ENCODE measurements at regions not wholly inside any gene's neighbourhood (a gene's known extent, or its start where the extent isn't known, plus 50 kb on each side); places are given as distances from the start of the nearest gene placed in this dataset.

GRCh38 chr3:72100080-72100511, 315.1 kb upstream of the PROK2 start:
- Histone ChIP-seq H3K18ac (ENCODE audit: low read depth, low read length) (no peak overlapping the region), H4K8ac (ENCODE audit: low read depth in 2 of 2, low read length in 2 of 2) (no peak overlapping the region), H2BK5ac (ENCODE audit: low read depth, low read length, poor library complexity, severe bottlenecking) (no peak overlapping the region), H2BK20ac (ENCODE audit: low read depth, low read length) (no peak overlapping the region), H3K79me1 (ENCODE audit: low read depth in 1 of 2, low read length in 2 of 2) (no peaks in the 10 kb centered on the region), H3K56ac (ENCODE audit: extremely low read depth, insufficient read depth, low read length) (no peak overlapping the region), H2BK15ac (ENCODE audit: low read depth, low read length) (no peak overlapping the region), H2AK5ac (ENCODE audit: low read depth, low read length) (no peak overlapping the region), H3K36me3 (ENCODE audit: control insufficient read depth, insufficient read depth, low read length) (no peaks in the 10 kb centered on the region), H3K4me3 (ENCODE audit: insufficient read depth, low read depth, low read length) (no peak overlapping the region), H3K14ac (replicated peaks; ENCODE audit: low read depth, low read length) (no peak overlapping the region), H4K20me1 (ENCODE audit: insufficient read depth, low read length) (no peaks in the 10 kb centered on the region), H3K27me3 (ENCODE audit: control insufficient read depth, insufficient read depth, low read length) (peaks cover 48% of the 10 kb centered on the region), H3K9me1 (ENCODE audit: insufficient read depth, low read length) (no peaks in the 10 kb centered on the region), H3K4ac (ENCODE audit: low read depth, low read length) (no peak overlapping the region), H3K4me1 (ENCODE audit: control insufficient read depth, insufficient read depth, low read length) (no peaks in the 10 kb centered on the region), H3K4me2 (ENCODE audit: low read depth, low read length) (no peak overlapping the region; the same call in 1 of the 2 replicates), H2AK9ac (replicated peaks; ENCODE audit: low read depth, low read length, poor library complexity) (no peak overlapping the region), H2AFZ (replicated peaks; ENCODE audit: low read length, poor library complexity) (no peak overlapping the region), H3K23ac (ENCODE audit: low read depth, low read length) (no peak overlapping the region), H3K27ac (ENCODE audit: insufficient read depth, low read length) (no peak overlapping the region), H2BK120ac (ENCODE audit: low read depth, low read length) (no peak overlapping the region), H3K9me3 (ENCODE audit: control insufficient read depth, insufficient read depth, low read length) (no peaks in the 10 kb centered on the region), H3K9ac (ENCODE audit: low read depth, low read length) (no peak overlapping the region), H4K5ac (ENCODE audit: low read depth, low read length) (no peak overlapping the region), H4K91ac (ENCODE audit: insufficient read depth, low read depth, low read length) (no peak overlapping the region)
- ChIA-PET CTCF (interaction anchor here (1.2 kb wide), 1 partner anchor 29 kb away, joined by 3 read pairs; no protein-coding TSS in a partner anchor), POLR2A (ENCODE audit: unreplicated experiment) (no interaction called here)
- dilution Hi-C loops (cut with HindIII; ENCODE audit: low sequenced_read_pairs, unreplicated experiment) = no loop called here
- no peak for TF ChIP-seq RCOR1 (IDR thresholded peaks at IDR 0.05; ENCODE audit: insufficient replicate concordance, low read length)
- TF ChIP-seq POLR2A (IDR thresholded peaks at IDR 0.05; ENCODE audit: low read depth, low read length) = no peak
- no peak for TF ChIP-seq MAFK (IDR thresholded peaks at IDR 0.05; ENCODE audit: low read depth, low read length)
- no peak for TF ChIP-seq CTCF (conservative IDR thresholded peaks at IDR 0.05; ENCODE audit: low read depth, low read length)
- no peak for TF ChIP-seq FOS (IDR thresholded peaks at IDR 0.05; ENCODE audit: low read depth, low read length)
- TF ChIP-seq, protein P1, sequence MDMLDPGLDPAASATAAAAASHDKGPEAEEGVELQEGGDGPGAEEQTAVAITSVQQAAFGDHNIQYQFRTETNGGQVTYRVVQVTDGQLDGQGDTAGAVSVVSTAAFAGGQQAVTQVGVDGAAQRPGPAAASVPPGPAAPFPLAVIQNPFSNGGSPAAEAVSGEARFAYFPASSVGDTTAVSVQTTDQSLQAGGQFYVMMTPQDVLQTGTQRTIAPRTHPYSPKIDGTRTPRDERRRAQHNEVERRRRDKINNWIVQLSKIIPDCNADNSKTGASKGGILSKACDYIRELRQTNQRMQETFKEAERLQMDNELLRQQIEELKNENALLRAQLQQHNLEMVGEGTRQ (IDR thresholded peaks at IDR 0.05; ENCODE audit: low read depth, low read length) = no peak
- TF ChIP-seq RAD21 (IDR thresholded peaks at IDR 0.05; ENCODE audit: low read length) = no peak
- no peak for TF ChIP-seq SMC3 (IDR thresholded peaks at IDR 0.05; ENCODE audit: low read depth, low read length)
- TF ChIP-seq, protein P2, sequence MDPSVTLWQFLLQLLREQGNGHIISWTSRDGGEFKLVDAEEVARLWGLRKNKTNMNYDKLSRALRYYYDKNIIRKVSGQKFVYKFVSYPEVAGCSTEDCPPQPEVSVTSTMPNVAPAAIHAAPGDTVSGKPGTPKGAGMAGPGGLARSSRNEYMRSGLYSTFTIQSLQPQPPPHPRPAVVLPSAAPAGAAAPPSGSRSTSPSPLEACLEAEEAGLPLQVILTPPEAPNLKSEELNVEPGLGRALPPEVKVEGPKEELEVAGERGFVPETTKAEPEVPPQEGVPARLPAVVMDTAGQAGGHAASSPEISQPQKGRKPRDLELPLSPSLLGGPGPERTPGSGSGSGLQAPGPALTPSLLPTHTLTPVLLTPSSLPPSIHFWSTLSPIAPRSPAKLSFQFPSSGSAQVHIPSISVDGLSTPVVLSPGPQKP (IDR thresholded peaks at IDR 0.05; ENCODE audit: borderline replicate concordance, low read depth, low read length) = no peak
- TF ChIP-seq MAZ (IDR thresholded peaks at IDR 0.05; ENCODE audit: borderline replicate concordance, low read depth, low read length) = no peak
- TF ChIP-seq CHD1 (IDR thresholded peaks at IDR 0.05; ENCODE audit: low read depth, low read length) = no peak
- TF ChIP-seq CEBPB (IDR thresholded peaks at IDR 0.05; ENCODE audit: low read depth, low read length) = no peak
- no peak for TF ChIP-seq RFX5 (IDR thresholded peaks at IDR 0.05; ENCODE audit: low read depth, low read length)
- no peak for TF ChIP-seq MXI1 (IDR thresholded peaks at IDR 0.05; ENCODE audit: borderline replicate concordance, low read depth, low read length)
- TF ChIP-seq BHLHE40 (IDR thresholded peaks at IDR 0.05; ENCODE audit: low read depth, low read length) = no peak
- TF ChIP-seq NFE2L2 (IDR thresholded peaks at IDR 0.05; ENCODE audit: low read depth, low read length) = no peak
- WGBS, 2 experiments (ENCODE audit: extremely low coverage in 2 of 2, insufficient read length in 1 of 2) = 33% methylated on average over 3 of the region's 17 CpGs; no CpG with 5 or more reads in 1 of the 2 experiments
- DNase-seq = no peak
- no peak; the same call in 1 of the 2 replicates for ATAC-seq (ENCODE audit: low read depth)
- intact Hi-C loops (cut with micrococcal nuclease) = no loop called here
- BruUV-seq (replicated peaks) = no TSS peak
- in situ Hi-C loops (cut with MboI; ENCODE audit: low sequenced_read_pairs) = no loop called here

Data from IMR-90 (cell line).